OCI-LY7 (cell line): ENCODE measurements at regions not wholly inside any gene's neighbourhood (a gene's known extent, or its start where the extent isn't known, plus 50 kb on each side); places are given as distances from the start of the nearest gene placed in this dataset.
"Not testable (repeated sequence)": the region's sequence is repeated elsewhere in the genome, so short reads cannot be mapped to it uniquely, and the experiment has no call there.

Experiments
- BruUV-seq: library from RNA; stranded (reverse); fragments of 400-500 nt; replicated peaks from 2 replicates; lab custom pipeline; 2021; lab: Mats Ljungman, UMichigan
- CTCF ChIA-PET: fragments of 300-600 bp; sonication (Branson Sonifier 250); formaldehyde crosslinking; loops from one replicate; lab custom pipeline; 2022; ENCODE audit warnings: antibody characterized with exemption; ENCODE audit not compliant: unreplicated experiment; lab: Charles Lee
- POLR2A ChIA-PET: fragments of 300-600 bp; sonication (Branson Sonifier 250); formaldehyde crosslinking; loops from one replicate; lab custom pipeline; 2022; ENCODE audit warnings: antibody characterized with exemption; lab: Charles Lee
- DNase-seq: peaks from one replicate; pipeline ENCODE4 v3.0.0-alpha.2; 2015; ENCODE audit warnings: low spot score
- H2AFZ ChIP-seq: fragments of 200-600 bp; sonication (generic), shearing (Covaris generic); 2 replicates; pipeline ENCODE4 v1.6.1; 2014; ENCODE audit warnings: mild to moderate bottlenecking, antibody characterized with exemption, low read length, moderate library complexity
- H3K27ac ChIP-seq: fragments of 200-600 bp; sonication (generic); 2 replicates; pipeline ENCODE4 v1.5.1; 2014; ENCODE audit warnings: mixed run types, low read depth, mild to moderate bottlenecking, moderate library complexity, low read length, inconsistent platforms; ENCODE audit not compliant: poor library complexity, severe bottlenecking
- H3K36me3 ChIP-seq: fragments of 200-600 bp; sonication (generic); 2 replicates; pipeline ENCODE4 v1.6.1; 2014; ENCODE audit warnings: mild to moderate bottlenecking, antibody characterized with exemption, low read length, moderate library complexity, mixed read lengths; ENCODE audit not compliant: insufficient read depth
- H3K4me1 ChIP-seq: fragments of 200-600 bp; sonication (generic); 2 replicates; pipeline ENCODE4 v1.5.1; 2014; ENCODE audit warnings: mild to moderate bottlenecking, low read length; ENCODE audit not compliant: insufficient read depth, poor library complexity, severe bottlenecking
- H3K4me2 ChIP-seq: fragments of 200-600 bp; sonication (generic); 2 replicates; pipeline ENCODE4 v1.6.1; 2014; ENCODE audit warnings: mild to moderate bottlenecking, low read length
- H3K4me3 ChIP-seq: fragments of 200-600 bp; sonication (generic); 2 replicates; pipeline ENCODE4 v1.5.1; 2014; ENCODE audit warnings: mild to moderate bottlenecking, low read depth, low read length; ENCODE audit not compliant: poor library complexity, severe bottlenecking
- H3K79me2 ChIP-seq: fragments of 200-600 bp; sonication (generic); 2 replicates; pipeline ENCODE4 v1.6.1; 2016; ENCODE audit warnings: low read depth, mild to moderate bottlenecking, low read length, moderate library complexity, mixed read lengths; ENCODE audit not compliant: insufficient read depth
- H3K9me2 ChIP-seq: fragments of 200-600 bp; sonication (generic); 2 replicates; pipeline ENCODE4 v1.6.1; 2016; ENCODE audit warnings: mild to moderate bottlenecking, low read length, mixed read lengths; ENCODE audit not compliant: insufficient read depth
- H3K9me3 ChIP-seq: fragments of 200-600 bp; sonication (generic); 2 replicates; pipeline ENCODE4 v1.6.1; 2014; ENCODE audit warnings: mild to moderate bottlenecking, mixed run types, low read length, mixed read lengths
- H4K20me1 ChIP-seq: fragments of 200-600 bp; sonication (generic); 2 replicates; pipeline ENCODE4 v1.6.1; 2014; ENCODE audit warnings: mild to moderate bottlenecking, antibody characterized with exemption, low read length, moderate library complexity, mixed read lengths; ENCODE audit not compliant: insufficient read depth
- EZH2phosphoT487 ChIP-seq: fragments of 200-600 bp; sonication (generic); IDR thresholded peaks from 2 replicates; pipeline ENCODE4 v1.6.1; 2018; ENCODE audit warnings: low read depth, borderline replicate concordance, mild to moderate bottlenecking, mixed run types, antibody characterized with exemption, low read length, moderate library complexity, mixed read lengths
- intact Hi-C: fragments of 100-400 bp; cut with micrococcal nuclease; formaldehyde crosslinking; loops from one replicate; pipeline ENCODE4 v1.10.0; 2022; ENCODE audit not compliant: unreplicated experiment
- TF ChIP-seq, protein P1 (sequence below): fragments of 200-600 bp; sonication (generic); conservative IDR thresholded peaks from 2 replicates; pipeline ENCODE4 v1.5.1; 2014; ENCODE audit warnings: mild to moderate bottlenecking, antibody characterized with exemption, low read length, moderate library complexity, mixed read lengths

DNA sequence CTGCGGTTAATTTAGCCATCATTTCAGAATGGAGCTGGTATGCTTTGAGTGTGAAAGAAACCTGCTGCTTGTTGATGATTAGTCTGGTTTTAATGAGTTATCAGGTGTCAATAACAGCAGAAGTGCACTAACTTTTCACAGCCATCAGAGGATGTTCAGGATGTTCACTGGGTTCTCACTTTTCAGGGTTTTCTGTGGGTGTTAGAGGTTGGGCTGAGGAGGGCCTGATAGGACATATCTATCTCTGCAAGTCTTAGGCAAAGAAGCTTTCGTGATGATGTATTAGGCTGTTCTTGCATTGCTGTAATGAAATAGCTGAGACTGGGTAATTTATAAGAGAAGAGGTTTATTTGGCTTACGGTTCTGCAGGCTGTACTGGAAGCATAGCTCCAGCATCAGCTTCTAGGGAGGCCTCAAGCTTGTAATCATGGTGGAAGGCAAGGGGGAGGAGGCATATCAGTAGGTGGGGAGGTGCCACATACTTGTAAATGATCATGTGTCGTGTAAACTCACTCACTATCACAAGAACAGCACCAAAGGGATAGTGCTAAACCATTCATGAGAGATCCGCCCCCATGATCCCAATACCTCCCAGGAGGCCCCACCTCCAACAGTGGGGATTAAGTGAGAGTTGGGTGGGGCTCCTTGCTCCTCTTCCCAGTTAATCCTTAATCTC is 376.2 kb downstream of the NPIPA7 start:
- DNase-seq, H3K4me3 ChIP-seq, H4K20me1 ChIP-seq, H3K9me2 ChIP-seq, H3K4me1 ChIP-seq, POLR2A ChIA-PET, H3K9me3 ChIP-seq, H3K36me3 ChIP-seq, BruUV-seq, CTCF ChIA-PET, H3K4me2 ChIP-seq, H3K79me2 ChIP-seq, H2AFZ ChIP-seq, intact Hi-C loops, H3K27ac ChIP-seq: not testable (repeated sequence)

DNA sequence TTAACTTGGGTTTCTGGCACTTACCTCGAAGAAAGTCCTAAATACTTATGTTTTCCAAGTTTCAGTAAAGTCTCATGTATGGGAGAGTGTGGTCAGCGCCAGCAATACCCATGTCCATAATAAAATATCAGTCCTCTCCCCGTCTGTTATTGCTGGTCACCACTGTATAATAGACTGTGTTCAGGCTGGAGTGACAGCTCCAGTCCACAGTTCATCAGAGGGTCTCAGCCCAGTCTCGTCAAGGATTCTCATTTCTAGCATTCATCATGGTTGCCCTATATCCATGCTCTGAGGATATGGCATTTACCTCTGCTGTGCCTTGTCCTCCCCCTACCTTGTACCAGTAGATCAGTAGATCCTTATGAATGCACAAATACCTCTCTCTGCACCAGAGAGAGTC is 384.5 kb downstream of the NPIPA7 start:
- H3K36me3 ChIP-seq = no peaks in the 10 kb centered on the region
- no peak overlapping the region for H3K4me2 ChIP-seq
- H3K4me3 ChIP-seq = no peak overlapping the region
- H2AFZ ChIP-seq = no peak overlapping the region
- intact Hi-C loops = no loop called here
- H4K20me1 ChIP-seq = no peaks in the 10 kb centered on the region
- no peaks in the 10 kb centered on the region for H3K4me1 ChIP-seq
- no peaks in the 10 kb centered on the region for H3K79me2 ChIP-seq
- POLR2A ChIA-PET = interaction anchor here (0.5 kb wide), 1 partner anchor 471 kb away, joined by 3 read pairs; no protein-coding TSS in a partner anchor
- CTCF ChIA-PET = no interaction called here
- no peak overlapping the region for H3K27ac ChIP-seq
- no TSS peak for BruUV-seq
- no peak for TF ChIP-seq EZH2phosphoT487
- TF ChIP-seq, protein P1, sequence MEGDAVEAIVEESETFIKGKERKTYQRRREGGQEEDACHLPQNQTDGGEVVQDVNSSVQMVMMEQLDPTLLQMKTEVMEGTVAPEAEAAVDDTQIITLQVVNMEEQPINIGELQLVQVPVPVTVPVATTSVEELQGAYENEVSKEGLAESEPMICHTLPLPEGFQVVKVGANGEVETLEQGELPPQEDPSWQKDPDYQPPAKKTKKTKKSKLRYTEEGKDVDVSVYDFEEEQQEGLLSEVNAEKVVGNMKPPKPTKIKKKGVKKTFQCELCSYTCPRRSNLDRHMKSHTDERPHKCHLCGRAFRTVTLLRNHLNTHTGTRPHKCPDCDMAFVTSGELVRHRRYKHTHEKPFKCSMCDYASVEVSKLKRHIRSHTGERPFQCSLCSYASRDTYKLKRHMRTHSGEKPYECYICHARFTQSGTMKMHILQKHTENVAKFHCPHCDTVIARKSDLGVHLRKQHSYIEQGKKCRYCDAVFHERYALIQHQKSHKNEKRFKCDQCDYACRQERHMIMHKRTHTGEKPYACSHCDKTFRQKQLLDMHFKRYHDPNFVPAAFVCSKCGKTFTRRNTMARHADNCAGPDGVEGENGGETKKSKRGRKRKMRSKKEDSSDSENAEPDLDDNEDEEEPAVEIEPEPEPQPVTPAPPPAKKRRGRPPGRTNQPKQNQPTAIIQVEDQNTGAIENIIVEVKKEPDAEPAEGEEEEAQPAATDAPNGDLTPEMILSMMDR = no peak
- H3K9me3 ChIP-seq = no peaks in the 10 kb centered on the region
- no peaks in the 10 kb centered on the region for H3K9me2 ChIP-seq
- no peak for DNase-seq

DNA sequence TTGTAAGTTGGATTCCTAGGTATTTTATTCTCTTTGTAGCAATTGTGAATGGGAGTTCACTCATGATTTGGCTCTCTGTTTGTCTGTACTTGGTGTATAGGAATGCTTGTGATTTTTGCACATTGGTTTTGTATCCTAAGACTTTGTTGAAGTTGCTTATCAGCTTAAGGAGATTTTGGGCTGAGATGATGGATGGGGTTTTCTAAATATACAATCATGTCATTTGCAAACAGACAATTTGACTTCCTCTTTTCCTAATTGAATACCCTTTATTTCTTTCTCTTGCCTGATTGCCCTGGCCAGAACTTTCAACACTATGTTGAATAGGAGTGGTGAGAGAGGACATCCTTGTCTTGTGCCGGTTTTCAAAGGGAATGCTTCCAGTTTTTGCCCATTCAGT is 391.8 kb downstream of the NPIPA7 start:
- H3K9me2 ChIP-seq, H3K27ac ChIP-seq, H3K36me3 ChIP-seq, H3K4me1 ChIP-seq, CTCF ChIA-PET, H3K79me2 ChIP-seq, POLR2A ChIA-PET, H2AFZ ChIP-seq, H3K4me3 ChIP-seq, intact Hi-C loops, H3K9me3 ChIP-seq, DNase-seq, H3K4me2 ChIP-seq, BruUV-seq, H4K20me1 ChIP-seq: not testable (repeated sequence)
